Spinal cord (tissue), 9 donors: ENCODE measurements at regions not wholly inside any gene's neighbourhood (a gene's known extent, or its start where the extent isn't known, plus 50 kb on each side); places are given as distances from the start of the nearest gene placed in this dataset.

Experiments used
- DNase-seq, 6 donors: peaks; one replicate each; pipeline versions ENCODE4 v3.0.0 to v3.0.0-alpha.2; 2013 to 2015; ENCODE audit warnings: low spot score in 6 of 6, low read depth in 4 of 6
- H3K27ac ChIP-seq: one replicate; pipeline ENCODE4 v1.5.1; 2013; ENCODE audit warnings: low read depth, low read length, control low read depth
- H3K27me3 ChIP-seq: one replicate; pipeline ENCODE4 v1.6.1; 2013; ENCODE audit warnings: low read length; ENCODE audit not compliant: control insufficient read depth, insufficient read depth
- H3K36me3 ChIP-seq: one replicate; pipeline ENCODE4 v1.6.1; 2013; ENCODE audit warnings: low read length; ENCODE audit not compliant: control insufficient read depth, insufficient read depth
- H3K4me1 ChIP-seq: one replicate; pipeline ENCODE4 v1.6.1; 2013; ENCODE audit warnings: low read length; ENCODE audit not compliant: control insufficient read depth, insufficient read depth
- H3K4me3 ChIP-seq: one replicate; pipeline ENCODE4 v1.5.1; 2013; ENCODE audit warnings: low read depth, low read length, control low read depth
- H3K9me3 ChIP-seq: one replicate; pipeline ENCODE4 v1.6.1; 2013; ENCODE audit warnings: low read length; ENCODE audit not compliant: control insufficient read depth, insufficient read depth
- WGBS: methylation state at CpG from one replicate; pipeline ENCODE4 v1.1.5; 2013; ENCODE audit warnings: missing lambda C conversion rate; ENCODE audit not compliant: insufficient coverage; 5-methylcytosine and 5-hydroxymethylcytosine counted together
- donor health status: healthy.

DNA sequence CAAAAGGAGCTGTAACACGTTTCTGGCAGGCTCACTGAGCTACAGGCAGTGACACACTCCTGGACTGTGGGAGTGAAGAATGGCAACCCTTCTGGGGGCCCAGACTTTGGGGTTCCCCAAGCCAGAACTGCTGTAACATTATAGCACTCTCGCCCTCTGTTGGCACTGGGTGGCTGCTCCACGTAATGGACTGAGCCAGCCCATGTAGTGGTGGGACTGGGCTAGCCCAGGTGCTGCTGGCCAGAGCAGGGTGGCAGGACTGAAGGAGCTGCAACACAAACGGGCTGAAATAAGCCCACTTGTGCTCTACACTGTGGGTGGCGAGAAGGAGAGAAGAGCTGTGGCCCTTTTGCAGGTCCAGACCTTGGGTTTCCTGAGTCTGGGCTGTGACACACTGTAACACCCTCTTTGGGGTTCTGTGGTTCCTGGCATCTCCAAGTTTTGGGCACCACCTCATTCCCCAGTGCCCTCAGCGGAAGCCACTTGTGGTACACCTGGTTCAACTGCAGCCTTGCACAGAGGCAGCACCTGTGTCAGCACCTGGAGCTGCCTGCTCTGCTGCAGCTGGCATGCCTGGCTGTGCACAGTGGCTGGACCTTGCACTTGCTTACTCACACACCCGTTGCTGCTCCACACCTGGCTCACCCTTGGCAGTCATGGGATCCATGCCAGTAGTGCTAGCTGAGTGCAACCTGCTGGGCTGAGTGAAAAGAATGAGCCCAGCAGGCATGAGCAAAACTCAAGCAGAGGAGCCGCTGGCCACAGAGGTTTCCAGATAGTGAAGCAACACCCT is 95.0 kb upstream of the PRR16 start:
- DNase-seq, result no peak
- Histone ChIP-seq H3K9me3 (no peaks in the 10 kb centered on the region), H3K4me1 (no peaks in the 10 kb centered on the region), H3K27ac (no peak overlapping the region), H3K27me3 (no peaks in the 10 kb centered on the region), H3K4me3 (no peak overlapping the region), H3K36me3 (no peaks in the 10 kb centered on the region)
- WGBS, result 90% methylated on average over 6 of the region's 8 CpGs

DNA sequence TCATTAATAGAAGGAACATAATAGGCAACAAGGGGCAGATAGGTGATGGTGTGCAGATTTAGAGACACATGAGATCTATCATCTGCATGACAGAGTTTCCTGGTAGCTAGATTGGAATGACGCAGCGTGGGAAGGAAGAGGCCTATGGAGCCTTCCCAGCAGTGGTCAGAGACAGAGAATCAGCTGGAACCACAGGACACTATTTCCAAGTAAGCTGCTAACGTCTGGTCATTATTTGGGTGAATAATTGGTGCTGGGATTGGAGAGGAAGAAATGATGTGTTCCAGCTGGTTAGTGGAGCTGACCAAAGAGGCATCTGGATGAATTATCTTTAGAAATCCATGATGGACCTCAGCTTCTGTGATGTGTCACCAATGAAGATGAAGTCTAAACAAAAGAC is 91.2 kb upstream of the PRR16 start:
- Histone ChIP-seq H3K4me3 (no peak overlapping the region), H3K27me3 (no peaks in the 10 kb centered on the region), H3K36me3 (no peaks in the 10 kb centered on the region), H3K27ac (no peak overlapping the region), H3K9me3 (no peaks in the 10 kb centered on the region), H3K4me1 (no peaks in the 10 kb centered on the region)
- DNase-seq, result no peak
- WGBS, result 94% methylated on average over 2 of the region's 3 CpGs

DNA sequence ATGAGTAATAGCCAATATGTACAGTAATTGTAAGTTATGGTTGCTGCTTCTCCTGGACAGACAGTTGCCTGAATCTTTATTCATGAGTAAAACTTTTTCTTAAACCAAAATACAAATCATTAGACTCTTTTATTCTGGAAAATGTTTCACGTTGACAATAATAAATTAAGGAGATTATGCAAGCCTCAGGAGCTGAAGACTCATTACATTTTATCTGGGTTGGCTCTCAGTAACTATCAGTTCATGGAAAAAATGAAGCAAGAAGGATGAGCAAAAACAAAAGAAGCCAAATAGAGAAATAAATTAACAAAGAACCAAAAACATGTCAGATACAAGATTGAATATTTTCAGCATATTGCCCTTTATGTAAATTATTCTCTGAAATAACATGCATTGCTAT is 88.9 kb upstream of the PRR16 start:
- no peaks in the 10 kb centered on the region for H3K27me3 ChIP-seq
- DNase-seq, result no peak
- no peak overlapping the region for H3K4me3 ChIP-seq
- no CpG with 5 or more reads among the region's 1 CpG for WGBS
- H3K4me1 ChIP-seq, result no peaks in the 10 kb centered on the region
- H3K27ac ChIP-seq, result no peak overlapping the region
- H3K36me3 ChIP-seq, result no peaks in the 10 kb centered on the region
- H3K9me3 ChIP-seq, result no peaks in the 10 kb centered on the region

DNA sequence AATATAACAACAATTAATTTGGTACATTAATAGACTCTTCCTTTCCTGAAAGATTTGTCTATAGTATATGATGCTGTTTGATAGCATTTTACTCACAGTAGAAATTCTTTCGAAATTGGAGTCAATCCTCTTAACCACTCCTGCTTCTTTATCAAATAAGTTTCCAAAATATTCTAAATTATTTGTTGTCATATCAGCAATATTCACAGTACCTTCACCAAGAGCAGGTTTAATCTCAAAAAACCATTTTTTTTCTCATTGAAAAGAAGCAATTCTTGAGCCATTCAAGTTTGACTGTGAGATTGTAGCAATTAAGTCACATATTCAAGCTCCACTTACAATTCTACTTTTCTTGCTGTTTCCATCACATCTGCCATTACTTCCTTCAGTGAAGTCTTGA is 83.5 kb upstream of the PRR16 start:
- Histone ChIP-seq H3K9me3 (no peaks in the 10 kb centered on the region), H3K4me3 (no peak overlapping the region), H3K36me3 (no peaks in the 10 kb centered on the region), H3K4me1 (no peaks in the 10 kb centered on the region), H3K27me3 (no peaks in the 10 kb centered on the region), H3K27ac (no peak overlapping the region)
- no CpG with 5 or more reads among the region's 1 CpG for WGBS
- no peak for DNase-seq

DNA sequence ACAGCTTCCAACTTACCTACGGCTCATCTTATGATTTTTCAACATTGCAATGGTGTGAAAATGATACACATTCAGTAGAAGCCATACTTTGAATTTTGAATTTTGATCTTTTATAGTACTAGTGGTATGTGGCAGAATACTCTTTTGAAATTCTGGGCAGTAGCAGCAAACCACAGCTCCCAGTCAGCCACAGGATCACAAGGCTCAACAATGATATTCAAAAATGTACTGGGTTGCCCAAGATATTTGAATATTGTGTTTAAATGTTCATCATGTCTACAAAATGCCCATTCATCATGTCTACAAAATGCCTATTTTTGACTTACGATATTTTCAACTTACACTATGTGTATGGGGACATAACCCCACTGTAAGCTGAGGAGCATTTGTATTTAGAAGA is 81.3 kb upstream of the PRR16 start:
- H3K4me1 ChIP-seq, result no peaks in the 10 kb centered on the region
- no peak overlapping the region for H3K27ac ChIP-seq
- H3K27me3 ChIP-seq, result no peaks in the 10 kb centered on the region
- no peak overlapping the region for H3K4me3 ChIP-seq
- no CpG with 5 or more reads among the region's 2 CpGs for WGBS
- H3K36me3 ChIP-seq, result no peaks in the 10 kb centered on the region
- DNase-seq, result no peak
- no peaks in the 10 kb centered on the region for H3K9me3 ChIP-seq

DNA sequence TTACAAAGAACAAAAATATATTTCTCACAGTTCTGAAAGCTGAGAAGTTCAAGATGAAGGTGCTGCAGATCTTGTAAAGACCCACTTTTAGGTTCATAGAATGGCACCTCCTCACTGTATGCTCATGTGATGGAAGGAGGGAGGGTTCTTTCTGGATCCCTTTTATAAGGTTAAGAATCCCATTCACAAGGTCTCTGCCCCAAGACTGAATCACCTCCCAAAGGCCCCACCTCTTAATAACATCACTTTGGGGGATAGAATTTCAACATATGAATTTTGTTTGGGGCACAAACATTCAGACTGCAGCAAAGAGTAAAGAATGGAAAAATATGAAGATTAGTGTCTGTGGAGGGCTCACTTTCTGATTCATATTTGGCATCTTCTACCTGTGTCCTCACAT is 77.1 kb upstream of the PRR16 start:
- no peaks in the 10 kb centered on the region for H3K27me3 ChIP-seq
- no peak for DNase-seq
- no peaks in the 10 kb centered on the region for H3K9me3 ChIP-seq
- H3K4me1 ChIP-seq, result no peaks in the 10 kb centered on the region
- no peak overlapping the region for H3K4me3 ChIP-seq
- H3K36me3 ChIP-seq, result no peaks in the 10 kb centered on the region
- H3K27ac ChIP-seq, result no peak overlapping the region

DNA sequence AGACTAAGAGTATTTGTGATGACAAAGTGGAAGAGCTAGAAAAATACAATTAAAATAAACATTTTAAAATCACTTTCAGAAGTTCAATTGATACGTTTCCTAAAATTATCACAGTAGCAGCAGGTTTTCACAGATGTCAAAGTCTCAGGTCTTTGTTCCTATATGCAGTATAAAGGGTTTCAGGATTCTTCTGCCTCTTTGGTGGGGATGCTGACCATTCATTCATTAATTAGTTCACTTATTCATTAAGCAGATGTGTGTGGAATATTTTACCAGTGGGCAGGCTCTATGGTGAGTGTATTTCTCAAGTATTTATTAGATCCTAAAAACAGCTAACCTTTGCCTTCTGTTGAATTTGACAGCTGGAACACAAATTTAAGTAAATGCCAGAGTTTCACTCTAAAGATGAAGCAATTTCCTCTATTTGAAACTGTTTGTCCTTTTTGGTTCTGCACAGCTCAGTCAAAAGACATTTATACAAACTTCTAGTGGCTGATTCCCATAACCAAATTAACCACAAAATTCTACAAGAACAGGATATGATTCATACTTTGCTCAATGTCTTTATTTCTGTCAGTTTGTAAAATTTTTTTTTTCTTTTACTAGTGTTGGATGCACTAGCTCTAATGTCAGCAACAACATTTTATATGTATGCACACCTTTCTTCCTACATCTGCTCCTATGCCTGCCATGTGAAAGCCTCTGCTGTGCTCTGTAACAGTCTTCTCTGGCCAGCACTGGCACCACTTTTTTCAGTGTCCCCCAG is 75.9 kb upstream of the PRR16 start:
- no CpG with 5 or more reads among the region's 1 CpG for WGBS
- H3K4me1 ChIP-seq, result no peaks in the 10 kb centered on the region
- no peaks in the 10 kb centered on the region for H3K27me3 ChIP-seq
- no peaks in the 10 kb centered on the region for H3K9me3 ChIP-seq
- no peak for DNase-seq
- no peaks in the 10 kb centered on the region for H3K36me3 ChIP-seq
- no peak overlapping the region for H3K27ac ChIP-seq
- no peak overlapping the region for H3K4me3 ChIP-seq

DNA sequence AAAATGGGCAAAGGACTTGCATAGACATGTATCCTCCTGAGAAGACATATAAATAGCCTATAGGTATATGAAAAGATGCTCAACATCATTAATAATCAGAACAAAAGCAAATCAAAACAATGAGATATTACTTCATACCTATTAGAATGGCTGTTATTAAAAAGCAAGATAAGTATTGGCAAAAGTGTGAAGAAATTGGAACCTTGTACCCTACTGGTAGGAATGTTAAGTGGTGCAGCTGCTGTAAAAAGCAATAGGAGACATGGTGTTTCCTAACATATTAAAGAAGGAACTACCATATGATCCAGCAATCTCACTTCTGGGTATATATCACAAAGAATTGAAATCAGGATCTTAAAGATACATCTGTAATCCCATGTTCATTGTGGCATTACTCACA is 69.8 kb upstream of the PRR16 start:
- no peaks in the 10 kb centered on the region for H3K9me3 ChIP-seq

DNA sequence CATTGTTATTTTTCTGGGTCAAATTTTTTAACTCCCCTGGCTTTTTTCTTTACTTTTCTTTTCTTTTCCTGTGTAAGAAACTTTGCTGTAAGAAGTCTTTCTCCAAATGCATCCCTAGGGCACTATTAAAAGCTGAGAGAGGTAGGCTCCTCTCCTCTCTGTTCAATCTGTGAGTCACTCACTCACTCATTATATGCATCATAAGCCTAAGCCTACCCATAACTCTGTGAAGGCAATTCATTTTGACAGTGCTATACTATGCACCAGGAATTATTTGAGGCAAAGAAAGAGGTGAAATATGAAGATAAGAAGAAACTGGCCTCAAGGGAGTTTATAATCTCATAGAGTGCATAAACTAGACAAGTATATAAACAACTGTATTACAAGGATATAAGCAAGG is 67.9 kb upstream of the PRR16 start:
- Histone ChIP-seq H3K9me3 (peaks cover 4% of the 10 kb centered on the region), H3K27ac (no peak overlapping the region), H3K4me1 (no peaks in the 10 kb centered on the region), H3K4me3 (no peak overlapping the region), H3K27me3 (no peaks in the 10 kb centered on the region), H3K36me3 (no peaks in the 10 kb centered on the region)
- peak in 1 of 6 donors; percentile 49 for DNase-seq

More for the DNA sequence above, 69.8 kb upstream of the PRR16 start:
- H3K4me1 ChIP-seq, result no peaks in the 10 kb centered on the region
- H3K27ac ChIP-seq, result no peak overlapping the region
- DNase-seq, result no peak
- no peaks in the 10 kb centered on the region for H3K36me3 ChIP-seq
- H3K4me3 ChIP-seq, result no peak overlapping the region
- H3K27me3 ChIP-seq, result no peaks in the 10 kb centered on the region

DNA sequence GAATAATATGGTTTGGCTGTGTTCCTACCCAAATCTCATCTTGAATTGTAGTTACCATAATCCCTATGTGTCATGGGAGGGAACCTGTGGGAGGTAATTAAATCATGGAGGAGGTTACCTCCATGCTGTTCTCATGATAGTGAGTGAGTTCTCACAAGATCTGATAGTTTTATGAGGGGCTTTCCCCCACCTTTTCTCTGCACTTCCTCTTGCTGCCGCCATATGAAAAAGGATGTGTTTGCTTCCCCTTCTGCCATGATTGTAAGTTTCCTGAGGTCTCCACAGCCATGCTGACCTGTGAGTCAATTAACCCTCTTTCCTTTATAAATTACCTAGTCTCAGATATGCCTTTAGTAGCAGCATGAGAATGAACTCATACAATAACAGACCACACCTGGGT is 63.7 kb upstream of the PRR16 start:
- no peaks in the 10 kb centered on the region for H3K4me1 ChIP-seq
- DNase-seq, result no peak
- H3K27me3 ChIP-seq, result no peaks in the 10 kb centered on the region
- no peak overlapping the region for H3K4me3 ChIP-seq
- H3K36me3 ChIP-seq, result no peaks in the 10 kb centered on the region
- no peak overlapping the region for H3K27ac ChIP-seq
- WGBS, result 100% methylated on average over 1 of the region's 1 CpG
- peaks cover 4% of the 10 kb centered on the region for H3K9me3 ChIP-seq
